IMR-90 (cell line): ENCODE measurements at regions not wholly inside any gene's neighbourhood (a gene's known extent, or its start where the extent isn't known, plus 50 kb on each side); places are given as distances from the start of the nearest gene placed in this dataset.

Experiments used
- CHD1 ChIP-seq: IDR thresholded peaks from 2 replicates; pipeline ENCODE4 v1.6.1; 2012; ENCODE audit warnings: low read depth, low read length, improper control_type of control experiment
- CTCF ChIP-seq: conservative IDR thresholded peaks from 2 replicates; pipeline ENCODE4 v1.5.1; 2012; ENCODE audit warnings: mild to moderate bottlenecking, low read depth, low read length, improper control_type of control experiment
- RAD21 ChIP-seq: IDR thresholded peaks from 2 replicates; pipeline ENCODE4 v1.6.1; 2012; ENCODE audit warnings: low read length, improper control_type of control experiment

- TF ChIP-seq CTCF, result no peak
- TF ChIP-seq RAD21, result no peak
- TF ChIP-seq CHD1, result no peak
Observed at GRCh38 chr21:35628316-35628715, 432.0 kb downstream of the SETD4 start.
